Neutrophil (primary cell): ENCODE measurements at regions not wholly inside any gene's neighbourhood (a gene's known extent, or its start where the extent isn't known, plus 50 kb on each side); places are given as distances from the start of the nearest gene placed in this dataset.

Source experiments
- H3K27ac ChIP-seq: fragments of 200-600 bp; sonication (generic); 2 replicates; pipeline ENCODE4 v1.5.1; 2016; ENCODE audit warnings: mild to moderate bottlenecking, moderate library complexity
- H3K27me3 ChIP-seq: fragments of 200-600 bp; sonication (generic); 2 replicates; pipeline ENCODE4 v1.6.0; 2016; ENCODE audit warnings: mild to moderate bottlenecking
- H3K36me3 ChIP-seq: fragments of 200-600 bp; sonication (generic); 2 replicates; pipeline ENCODE4 v1.5.1; 2017
- H3K4me1 ChIP-seq, 2 experiments: fragments of 200-600 bp in 1 of 2; sonication (generic) in 1 of 2; 1 replicate in 1 of 2; 2 replicates in 1 of 2; pipeline versions ENCODE4 v1.5.1 to v1.6.1; 2013 to 2016; ENCODE audit warnings: low read depth in 1 of 2, low read length in 1 of 2, mild to moderate bottlenecking in 1 of 2, moderate library complexity in 1 of 2; ENCODE audit not compliant: control insufficient read depth in 1 of 2, insufficient read depth in 1 of 2
- H3K4me3 ChIP-seq, 2 experiments: fragments of 200-600 bp in 1 of 2; sonication (generic) in 1 of 2; 1 replicate in 1 of 2; 2 replicates in 1 of 2; pipeline ENCODE4 v1.5.1; 2013 to 2016; ENCODE audit warnings: low read depth in 1 of 2, low read length in 1 of 2, mild to moderate bottlenecking in 1 of 2, moderate library complexity in 1 of 2
- H3K9me3 ChIP-seq: fragments of 200-600 bp; sonication (generic); 2 replicates; pipeline ENCODE4 v1.5.1; 2016
- TF ChIP-seq, protein P1 (sequence below): fragments of 200-600 bp; sonication (generic); IDR thresholded peaks from 2 replicates; pipeline ENCODE4 v1.5.1; 2016; ENCODE audit warnings: antibody characterized with exemption

- H3K27me3 ChIP-seq = no peaks in the 10 kb centered on the region
- H3K4me3 ChIP-seq = no peak overlapping the region
- peaks cover 93 to 96% of the 10 kb centered on the region in 2 experiments for H3K4me1 ChIP-seq
- TF ChIP-seq, protein P1, sequence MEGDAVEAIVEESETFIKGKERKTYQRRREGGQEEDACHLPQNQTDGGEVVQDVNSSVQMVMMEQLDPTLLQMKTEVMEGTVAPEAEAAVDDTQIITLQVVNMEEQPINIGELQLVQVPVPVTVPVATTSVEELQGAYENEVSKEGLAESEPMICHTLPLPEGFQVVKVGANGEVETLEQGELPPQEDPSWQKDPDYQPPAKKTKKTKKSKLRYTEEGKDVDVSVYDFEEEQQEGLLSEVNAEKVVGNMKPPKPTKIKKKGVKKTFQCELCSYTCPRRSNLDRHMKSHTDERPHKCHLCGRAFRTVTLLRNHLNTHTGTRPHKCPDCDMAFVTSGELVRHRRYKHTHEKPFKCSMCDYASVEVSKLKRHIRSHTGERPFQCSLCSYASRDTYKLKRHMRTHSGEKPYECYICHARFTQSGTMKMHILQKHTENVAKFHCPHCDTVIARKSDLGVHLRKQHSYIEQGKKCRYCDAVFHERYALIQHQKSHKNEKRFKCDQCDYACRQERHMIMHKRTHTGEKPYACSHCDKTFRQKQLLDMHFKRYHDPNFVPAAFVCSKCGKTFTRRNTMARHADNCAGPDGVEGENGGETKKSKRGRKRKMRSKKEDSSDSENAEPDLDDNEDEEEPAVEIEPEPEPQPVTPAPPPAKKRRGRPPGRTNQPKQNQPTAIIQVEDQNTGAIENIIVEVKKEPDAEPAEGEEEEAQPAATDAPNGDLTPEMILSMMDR = no peak
- no peaks in the 10 kb centered on the region for H3K36me3 ChIP-seq
- H3K27ac ChIP-seq = peak overlapping the region; percentile 97
- H3K9me3 ChIP-seq = no peaks in the 10 kb centered on the region
Observed at GRCh38 chr7:50209461-50210135, 94.9 kb upstream of the IKZF1 start.

DNA sequence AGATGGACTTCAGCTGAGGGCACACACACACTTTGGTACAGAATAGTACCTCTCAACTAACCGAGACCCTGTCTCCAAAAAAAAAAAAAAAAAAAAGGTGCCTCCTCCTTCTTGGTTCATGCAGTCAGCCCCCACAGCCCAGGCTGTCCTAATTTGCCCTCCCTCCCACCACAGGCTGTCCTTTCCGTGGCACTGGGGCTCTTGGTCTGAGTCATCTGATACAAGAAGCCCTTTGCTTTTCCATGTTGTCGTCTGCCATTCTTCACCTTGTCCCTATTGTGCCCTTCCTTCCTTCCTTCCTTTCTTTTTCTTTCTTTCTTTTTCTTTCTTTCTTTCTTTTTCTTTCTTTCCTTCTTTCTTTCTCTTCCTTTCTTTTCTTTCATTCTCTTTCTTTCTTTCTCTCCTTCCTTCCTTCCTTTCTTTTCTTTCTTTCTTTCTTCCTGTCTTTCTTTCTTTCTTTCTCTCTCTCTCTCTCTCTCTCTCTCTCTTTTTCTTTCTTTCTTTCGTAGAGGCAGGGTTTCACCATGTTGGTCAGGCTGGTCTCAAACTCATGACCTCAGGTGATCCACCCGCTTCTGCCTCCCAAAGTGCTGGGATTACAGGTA, 96.0 kb upstream of the IKZF1 start:
- H3K4me1 ChIP-seq = peaks cover 82 to 84% of the 10 kb centered on the region in 2 experiments

GRCh38 chr7:50207686-50208255, 96.7 kb upstream of the IKZF1 start:
- Histone ChIP-seq H3K27ac (peak overlapping the region; percentile 70), H3K4me1 (peaks cover 75 to 77% of the 10 kb centered on the region in 2 experiments)

More for the DNA sequence above, 96.0 kb upstream of the IKZF1 start:
- Histone ChIP-seq H3K36me3 (no peaks in the 10 kb centered on the region), H3K27me3 (no peaks in the 10 kb centered on the region), H3K4me3 (no peak overlapping the region), H3K27ac (peak overlapping the region; percentile 70), H3K9me3 (no peaks in the 10 kb centered on the region)
- TF ChIP-seq, protein P1 = no peak

GRCh38 chr7:50207251-50207564, 97.3 kb upstream of the IKZF1 start:
- Histone ChIP-seq H3K9me3 (no peaks in the 10 kb centered on the region), H3K27ac (peak overlapping the region; percentile 70), H3K36me3 (no peaks in the 10 kb centered on the region), H3K4me3 (peak overlapping the region in 1 of 2 experiments; percentile 22), H3K27me3 (no peaks in the 10 kb centered on the region), H3K4me1 (peaks cover 70 to 72% of the 10 kb centered on the region in 2 experiments)
- TF ChIP-seq, protein P1 = no peak

More at GRCh38 chr7:50207686-50208255, 96.7 kb upstream of the IKZF1 start:
- Histone ChIP-seq H3K4me3 (peak overlapping the region; percentile 1 to 22), H3K27me3 (no peaks in the 10 kb centered on the region), H3K36me3 (no peaks in the 10 kb centered on the region), H3K9me3 (no peaks in the 10 kb centered on the region)
- TF ChIP-seq, protein P1 = no peak

DNA sequence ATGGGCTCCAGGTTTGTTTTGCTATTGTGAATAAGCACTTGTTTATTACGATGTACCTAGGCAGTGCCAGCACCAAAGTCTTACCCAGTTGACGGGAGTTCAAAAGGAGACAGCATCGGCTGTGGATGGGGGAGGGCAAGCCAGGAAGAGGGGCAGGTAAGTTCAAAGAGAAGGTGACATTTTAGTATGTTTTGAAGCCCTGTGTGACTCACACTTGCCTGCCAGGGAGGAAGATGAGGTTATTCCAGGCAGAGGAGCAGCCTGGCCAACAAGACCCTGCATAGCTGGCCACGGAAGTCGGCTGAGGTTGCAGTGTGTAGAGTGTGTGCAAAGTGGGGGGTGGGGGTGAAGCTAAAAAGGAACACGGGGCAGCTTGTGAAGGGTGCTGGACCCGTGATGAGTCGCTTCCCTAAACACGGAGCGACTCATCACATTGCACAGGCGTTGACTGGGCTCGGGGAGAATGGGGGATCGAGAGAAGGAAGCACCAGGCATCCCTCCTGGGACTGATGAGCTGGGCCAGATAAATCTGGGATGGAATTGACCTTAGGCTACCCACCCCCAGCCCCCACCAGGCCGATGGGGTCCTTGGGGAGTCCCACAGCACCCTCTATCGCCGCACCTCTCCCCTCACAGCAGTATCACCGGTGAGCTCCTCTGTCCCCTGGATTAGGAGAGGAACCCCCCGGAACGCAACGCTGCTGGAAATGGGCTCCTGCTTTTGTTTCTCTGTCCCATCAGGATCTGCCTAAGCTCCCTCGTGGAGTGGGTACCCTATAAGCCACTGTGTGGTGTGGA, 97.9 kb upstream of the IKZF1 start:
- Histone ChIP-seq H3K36me3 (no peaks in the 10 kb centered on the region), H3K4me1 (peaks cover 64 to 66% of the 10 kb centered on the region in 2 experiments), H3K9me3 (no peaks in the 10 kb centered on the region), H3K27me3 (no peaks in the 10 kb centered on the region), H3K4me3 (peak overlapping the region; percentile 10 to 22), H3K27ac (peak overlapping the region; percentile 70)
- TF ChIP-seq, protein P1 = no peak
